ENCODE measurements at regions not wholly inside any gene's neighbourhood (a gene's known extent, or its start where the extent isn't known, plus 50 kb on each side); places are given as distances from the start of the nearest gene placed in this dataset.

GRCh38 chr18:77365667-77366066, 116.0 kb downstream of the GALR1 start:
- TF ChIP-seq CTCF (IDR thresholded peaks at IDR 0.05) (no peak), POLR2A (IDR thresholded peaks at IDR 0.05) (no peak)
